Peyer's patch (tissue), 4 donors: ENCODE measurements at regions not wholly inside any gene's neighbourhood (a gene's known extent, or its start where the extent isn't known, plus 50 kb on each side); places are given as distances from the start of the nearest gene placed in this dataset.

ENCODE experiments used
- CTCF ChIP-seq, 6 experiments: fragments of 450-650 bp in 4 of 6; fragments of 200-600 bp in 2 of 6; sonication (generic) in 1 of 6; IDR thresholded peaks; one replicate each; pipeline ENCODE4 v1.5.1; 2017 to 2019; ENCODE audit warnings: antibody characterized with exemption in 6 of 6, mild to moderate bottlenecking in 3 of 6, moderate library complexity in 1 of 6
- POLR2A ChIP-seq, 2 donors: fragments of 450-650 bp; IDR thresholded peaks; one replicate each; pipeline ENCODE4 v1.5.1; 2017; ENCODE audit warnings: antibody characterized with exemption in 2 of 2, mild to moderate bottlenecking in 2 of 2, moderate library complexity in 2 of 2

- no peak for TF ChIP-seq CTCF (IDR thresholded peaks at IDR 0.05)
- no peak for TF ChIP-seq POLR2A (IDR thresholded peaks at IDR 0.05)
These were observed 163.9 kb downstream of the JCAD start for GRCh38 chr10:29895456-29895855.
